Heart left ventricle (tissue), 16 donors: ENCODE measurements at regions not wholly inside any gene's neighbourhood (a gene's known extent, or its start where the extent isn't known, plus 50 kb on each side); places are given as distances from the start of the nearest gene placed in this dataset.

Experiments
- ATAC-seq, 4 donors: fragments of 200-7000 bp; cut with Tn5 transposase; one replicate each; pipeline ENCODE4 v1.9.1; 2020 to 2022; ENCODE audit warnings: moderate library complexity in 4 of 4, mild to moderate bottlenecking in 3 of 4, moderate number of reproducible peaks in 1 of 4
- DNase-seq, 5 donors: peaks; one replicate each; pipeline ENCODE4 v3.0.0-alpha.2; 2020
- H3K27ac ChIP-seq, 12 donors: fragments of 200-600 bp; sonication (generic) in 4 of 12; one replicate each; pipeline versions ENCODE4 v1.5.0 to v1.8.0; 2016 to 2022; ENCODE audit warnings: mild to moderate bottlenecking in 2 of 12
- H3K27me3 ChIP-seq, 9 donors: fragments of 200-600 bp; sonication (generic) in 2 of 9; one replicate each; pipeline versions ENCODE4 v1.5.1 to v1.8.0; 2016 to 2022; ENCODE audit warnings: mild to moderate bottlenecking in 3 of 9
- H3K36me3 ChIP-seq, 9 donors: fragments of 200-600 bp; sonication (generic) in 2 of 9; one replicate each; pipeline versions ENCODE4 v1.5.0 to v1.8.0; 2018 to 2022; ENCODE audit warnings: mild to moderate bottlenecking in 2 of 9
- H3K4me1 ChIP-seq, 12 donors: fragments of 200-600 bp; sonication (generic) in 4 of 12; one replicate each; pipeline versions ENCODE4 v1.5.0 to v1.8.0; 2016 to 2022; ENCODE audit warnings: mild to moderate bottlenecking in 3 of 12
- H3K4me3 ChIP-seq, 12 donors: fragments of 200-600 bp; sonication (generic) in 4 of 12; one replicate each; pipeline versions ENCODE4 v1.5.0 to v1.8.0; 2017 to 2022; ENCODE audit warnings: mild to moderate bottlenecking in 9 of 12, moderate library complexity in 4 of 12
- H3K9me3 ChIP-seq, 12 donors: fragments of 200-600 bp; sonication (generic) in 4 of 12; one replicate each; pipeline versions ENCODE4 v1.5.0 to v1.8.0; 2016 to 2022; ENCODE audit warnings: mild to moderate bottlenecking in 1 of 12
- POLR2A ChIP-seq, 2 donors: fragments of 450-650 bp; IDR thresholded peaks; one replicate each; pipeline ENCODE4 v1.6.1; 2017; ENCODE audit warnings: antibody characterized with exemption in 2 of 2, mild to moderate bottlenecking in 2 of 2, moderate library complexity in 2 of 2
- WGBS, 4 donors: extraction: QIAGEN DNeasy Blood & Tissue Kit in 2 of 4; methylation state at CpG; one replicate each; pipeline versions ENCODE4 v1.1.5 to v1.1.7; 2013 to 2018; 5-methylcytosine and 5-hydroxymethylcytosine counted together
- intact Hi-C, 10 donors: fragments of 100-400 bp; cut with DNase I; formaldehyde crosslinking; loops; one replicate each; pipeline versions ENCODE4 v1.11.1 to v1.14.2; 2022
- TF ChIP-seq, protein P1 (sequence below), 12 donors: fragments of 200-600 bp; sonication (generic) in 4 of 12; IDR thresholded peaks; one replicate each; pipeline versions ENCODE4 v1.5.0 to v1.8.0; 2018 to 2022; ENCODE audit warnings: antibody characterized with exemption in 12 of 12, mild to moderate bottlenecking in 5 of 12
- donor health status: ischemic (EF 13 %, LVEDD 7.1; RV severe dilation, severe dysfunction).
- donor health status: healthy with polysubstance abuse.
- donor health status: DM: no; HTN: yes; CAD: no.
- donor health status: DM: no; HTN: no; CAD: no.
- donor health status: ischemic (EF 25% LVEDD 6.9; RV normal size, moderate dysfunction).
- donor health status: ischemic (EF 25% LVEDD 5.7; RV mildly dilated, moderate dysfunction).
- donor health status: healthy.
- donor health status: DM: yes; HTN: yes; CAD: no.
- donor health status: ischemic (EF 35%, LVEDD 5.7; RV mildly dilated, moderate dysfunction).
- donor health status: nonischemic (EF 11% LVEDD 7.7; RV severe dilation, severe dysfunction).
- donor health status: DM: yes; HTN: yes; CAD: no.
- donor health status: PGD.
- donor health status: ischemic (EF 29% LVEDD 5.4; RV normal size, mild dysfunction).
- donor health status: nonischemic (EF 23%, LVEDD 6.1; RV moderate dilation, normal function).

- DNase-seq (no peak), ATAC-seq (no peak)
- Histone ChIP-seq H3K4me1 (no peaks in the 10 kb centered on the region), H3K9me3 (no peaks in the 10 kb centered on the region), H3K4me3 (no peak overlapping the region), H3K27me3 (no peaks in the 10 kb centered on the region), H3K36me3 (no peaks in the 10 kb centered on the region), H3K27ac (no peak overlapping the region)
- 25 to 30% (median 28%) methylated on average over 3 of the region's 3 CpGs for WGBS, 4 donors
- intact Hi-C loops, result no loop called here
- TF ChIP-seq, protein P1, sequence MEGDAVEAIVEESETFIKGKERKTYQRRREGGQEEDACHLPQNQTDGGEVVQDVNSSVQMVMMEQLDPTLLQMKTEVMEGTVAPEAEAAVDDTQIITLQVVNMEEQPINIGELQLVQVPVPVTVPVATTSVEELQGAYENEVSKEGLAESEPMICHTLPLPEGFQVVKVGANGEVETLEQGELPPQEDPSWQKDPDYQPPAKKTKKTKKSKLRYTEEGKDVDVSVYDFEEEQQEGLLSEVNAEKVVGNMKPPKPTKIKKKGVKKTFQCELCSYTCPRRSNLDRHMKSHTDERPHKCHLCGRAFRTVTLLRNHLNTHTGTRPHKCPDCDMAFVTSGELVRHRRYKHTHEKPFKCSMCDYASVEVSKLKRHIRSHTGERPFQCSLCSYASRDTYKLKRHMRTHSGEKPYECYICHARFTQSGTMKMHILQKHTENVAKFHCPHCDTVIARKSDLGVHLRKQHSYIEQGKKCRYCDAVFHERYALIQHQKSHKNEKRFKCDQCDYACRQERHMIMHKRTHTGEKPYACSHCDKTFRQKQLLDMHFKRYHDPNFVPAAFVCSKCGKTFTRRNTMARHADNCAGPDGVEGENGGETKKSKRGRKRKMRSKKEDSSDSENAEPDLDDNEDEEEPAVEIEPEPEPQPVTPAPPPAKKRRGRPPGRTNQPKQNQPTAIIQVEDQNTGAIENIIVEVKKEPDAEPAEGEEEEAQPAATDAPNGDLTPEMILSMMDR (IDR thresholded peaks at IDR 0.05), result no peak
- TF ChIP-seq POLR2A (IDR thresholded peaks at IDR 0.05), result no peak
Observed at GRCh38 chr2:76314271-76315020, 603.7 kb upstream of the GCFC2 start.

- intact Hi-C loops, result no loop called here
- 70 to 76% (median 73%) methylated on average over 4 of the region's 4 CpGs for WGBS, 4 donors
Observed at GRCh38 chr2:76312236-76312635, 601.5 kb upstream of the GCFC2 start.

GRCh38 chr2:76311728-76312127 is 601.0 kb upstream of the GCFC2 start:
- no peaks in the 10 kb centered on the region for H3K4me1 ChIP-seq
- no peak overlapping the region for H3K4me3 ChIP-seq
- no peaks in the 10 kb centered on the region for H3K9me3 ChIP-seq
- H3K27me3 ChIP-seq, result no peaks in the 10 kb centered on the region
- no peak for TF ChIP-seq POLR2A (IDR thresholded peaks at IDR 0.05)
- TF ChIP-seq, protein P1 (IDR thresholded peaks at IDR 0.05), result no peak
- DNase-seq (no peak), ATAC-seq (no peak)
- H3K27ac ChIP-seq, result no peak overlapping the region
- no peaks in the 10 kb centered on the region for H3K36me3 ChIP-seq
- intact Hi-C loops, result no loop called here
- WGBS, 4 donors, result 51 to 65% (median 53%) methylated on average over 4 of the region's 4 CpGs

More at GRCh38 chr2:76312236-76312635, 601.5 kb upstream of the GCFC2 start:
- Histone ChIP-seq H3K9me3 (no peaks in the 10 kb centered on the region), H3K27me3 (no peaks in the 10 kb centered on the region), H3K27ac (no peak overlapping the region), H3K36me3 (no peaks in the 10 kb centered on the region), H3K4me1 (no peaks in the 10 kb centered on the region), H3K4me3 (no peak overlapping the region)
- ATAC-seq (no peak), DNase-seq (no peak)
- TF ChIP-seq, protein P1 (IDR thresholded peaks at IDR 0.05), result no peak
- no peak for TF ChIP-seq POLR2A (IDR thresholded peaks at IDR 0.05)

GRCh38 chr2:76310894-76311633 is 600.3 kb upstream of the GCFC2 start:
- Histone ChIP-seq H3K36me3 (no peaks in the 10 kb centered on the region), H3K9me3 (no peaks in the 10 kb centered on the region), H3K4me1 (no peaks in the 10 kb centered on the region), H3K4me3 (no peak overlapping the region), H3K27me3 (no peaks in the 10 kb centered on the region), H3K27ac (no peak overlapping the region)
- no peak for TF ChIP-seq POLR2A (IDR thresholded peaks at IDR 0.05)
- TF ChIP-seq, protein P1 (IDR thresholded peaks at IDR 0.05), result no peak
- ATAC-seq (no peak), DNase-seq (no peak)
- whole genome bisulfite sequencing, 4 donors, result 62 to 77% (median 70%) methylated on average over 2 of the region's 2 CpGs
- intact Hi-C loops, result no loop called here
